ENCODE measurements at regions not wholly inside any gene's neighbourhood (a gene's known extent, or its start where the extent isn't known, plus 50 kb on each side); places are given as distances from the start of the nearest gene placed in this dataset.

- intact Hi-C loops (cut with DNase I): no loop called here
Measured at GRCh38 chr1:57883642-57883995, 459.8 kb upstream of the DAB1 start.

GRCh38 chr1:57882934-57883641, 459.2 kb upstream of the DAB1 start:
- H3K27me3 ChIP-seq: no peaks in the 10 kb centered on the region
- intact Hi-C loops (cut with DNase I): no loop called here
- DNase-seq (no peak), ATAC-seq (no peak)
- H3K9me3 ChIP-seq: no peaks in the 10 kb centered on the region
- TF ChIP-seq POLR2A (IDR thresholded peaks at IDR 0.05) (no peak), CTCF (IDR thresholded peaks at IDR 0.05) (no peak)
- no peaks in the 10 kb centered on the region for H3K36me3 ChIP-seq
- no peaks in the 10 kb centered on the region for H3K4me1 ChIP-seq
- WGBS (ENCODE audit: insufficient coverage, low coverage, low lambda C conversion rate, missing lambda C conversion rate): 74% methylated on average over 6 of the region's 6 CpGs
- H3K4me3 ChIP-seq: no peak overlapping the region
- H3K27ac ChIP-seq: no peak overlapping the region

More at GRCh38 chr1:57883642-57883995, 459.8 kb upstream of the DAB1 start:
- Histone ChIP-seq H3K4me3 (no peak overlapping the region), H3K36me3 (no peaks in the 10 kb centered on the region), H3K9me3 (no peaks in the 10 kb centered on the region), H3K4me1 (no peaks in the 10 kb centered on the region), H3K27ac (no peak overlapping the region), H3K27me3 (no peaks in the 10 kb centered on the region)
- TF ChIP-seq POLR2A (IDR thresholded peaks at IDR 0.05) (no peak), CTCF (IDR thresholded peaks at IDR 0.05) (no peak)
- 93% methylated on average over 4 of the region's 4 CpGs for WGBS (ENCODE audit: insufficient coverage, low coverage, low lambda C conversion rate, missing lambda C conversion rate)
- DNase-seq: no peak
- ATAC-seq: no peak

- DNase-seq (no peak), ATAC-seq (no peak)
- WGBS (ENCODE audit: insufficient coverage, low coverage, low lambda C conversion rate, missing lambda C conversion rate): 47% methylated on average over 2 of the region's 3 CpGs
- Histone ChIP-seq H3K36me3 (no peaks in the 10 kb centered on the region), H3K4me3 (no peak overlapping the region), H3K9me3 (no peaks in the 10 kb centered on the region), H3K27me3 (no peaks in the 10 kb centered on the region), H3K4me1 (no peaks in the 10 kb centered on the region), H3K27ac (no peak overlapping the region)
- intact Hi-C loops (cut with DNase I): no loop called here
- TF ChIP-seq CTCF (IDR thresholded peaks at IDR 0.05) (no peak), POLR2A (IDR thresholded peaks at IDR 0.05) (no peak)
Measured at GRCh38 chr1:57882072-57882471, 458.2 kb upstream of the DAB1 start.

GRCh38 chr1:57881639-57882038, 457.8 kb upstream of the DAB1 start:
- Histone ChIP-seq H3K4me3 (no peak overlapping the region), H3K27me3 (no peaks in the 10 kb centered on the region), H3K27ac (no peak overlapping the region), H3K36me3 (no peaks in the 10 kb centered on the region), H3K9me3 (no peaks in the 10 kb centered on the region), H3K4me1 (no peaks in the 10 kb centered on the region)
- TF ChIP-seq POLR2A (IDR thresholded peaks at IDR 0.05) (no peak), CTCF (IDR thresholded peaks at IDR 0.05) (no peak)
- intact Hi-C loops (cut with DNase I): no loop called here
- WGBS (ENCODE audit: insufficient coverage, low coverage, low lambda C conversion rate, missing lambda C conversion rate): 69% methylated on average over 2 of the region's 2 CpGs
- no peak for ATAC-seq
- no peak for DNase-seq

- H3K9me3 ChIP-seq: no peaks in the 10 kb centered on the region
- no peaks in the 10 kb centered on the region for H3K4me1 ChIP-seq
- H3K36me3 ChIP-seq: no peaks in the 10 kb centered on the region
- 58% methylated on average over 2 of the region's 3 CpGs for WGBS (ENCODE audit: insufficient coverage, low coverage, low lambda C conversion rate, missing lambda C conversion rate)
- H3K27me3 ChIP-seq: no peaks in the 10 kb centered on the region
- no peak for ATAC-seq
- no peak overlapping the region for H3K27ac ChIP-seq
- intact Hi-C loops (cut with DNase I): no loop called here
- no peak for DNase-seq
- H3K4me3 ChIP-seq: no peak overlapping the region
- TF ChIP-seq CTCF (IDR thresholded peaks at IDR 0.05) (no peak), POLR2A (IDR thresholded peaks at IDR 0.05) (no peak)
Measured at GRCh38 chr1:57879700-57880099, 455.8 kb upstream of the DAB1 start.
